CD4-positive, alpha-beta memory T cell (primary cell): ENCODE measurements at regions not wholly inside any gene's neighbourhood (a gene's known extent, or its start where the extent isn't known, plus 50 kb on each side); places are given as distances from the start of the nearest gene placed in this dataset.

Experiments
- CTCF ChIA-PET: fragments of 350-600 bp; sonication (Branson Sonifier 250); formaldehyde crosslinking; loops from one replicate; lab custom pipeline; 2021; ENCODE audit warnings: inconsistent platforms; ENCODE audit not compliant: partially characterized antibody; lab: Charles Lee
- POLR2A ChIA-PET: fragments of 350-600 bp; sonication (Branson Sonifier 250); formaldehyde crosslinking; loops from one replicate; lab custom pipeline; 2021; ENCODE audit not compliant: partially characterized antibody; lab: Charles Lee
- DNase-seq, 5 donors: peaks; one replicate each; pipeline versions ENCODE4 v3.0.0 to v3.0.0-alpha.2; 2020 to 2022; ENCODE audit warnings: mixed read lengths in 1 of 5
- H3K27ac ChIP-seq: one replicate; pipeline ENCODE4 v1.7.0; 2013; ENCODE audit warnings: low read depth, low read length
- H3K27me3 ChIP-seq: 2 replicates; pipeline ENCODE4 v1.7.0; 2013; ENCODE audit warnings: mild to moderate bottlenecking, low read length, moderate library complexity; ENCODE audit not compliant: insufficient read depth
- H3K36me3 ChIP-seq: 2 replicates; pipeline ENCODE4 v1.7.0; 2013; ENCODE audit warnings: mild to moderate bottlenecking, low read length, moderate library complexity; ENCODE audit not compliant: insufficient read depth
- H3K4me1 ChIP-seq: 2 replicates; pipeline ENCODE4 v1.7.0; 2013; ENCODE audit warnings: mild to moderate bottlenecking, low read length, moderate library complexity; ENCODE audit not compliant: insufficient read depth
- H3K4me3 ChIP-seq, 2 donors: one replicate each; pipeline ENCODE4 v1.7.0; 2013; ENCODE audit warnings: low read length in 2 of 2, mild to moderate bottlenecking in 1 of 2
- H3K9me3 ChIP-seq, 2 donors: one replicate each; pipeline ENCODE4 v1.7.0; 2013; ENCODE audit warnings: low read length in 2 of 2, control low read depth in 1 of 2; ENCODE audit not compliant: control insufficient read depth in 1 of 2
- H3K27ac Mint-ChIP-seq, 7 donors: one replicate each; pipeline ENCODE4 v1.8.0; 2020 to 2021; ENCODE audit warnings: mixed read lengths in 7 of 7, mild to moderate bottlenecking in 6 of 7, inconsistent platforms in 3 of 7, moderate library complexity in 3 of 7
- H3K27me3 Mint-ChIP-seq, 2 donors: one replicate each; pipeline ENCODE4 v1.8.0; 2020 to 2021; ENCODE audit warnings: mixed read lengths in 2 of 2
- H3K36me3 Mint-ChIP-seq, 2 donors: one replicate each; pipeline ENCODE4 v1.8.0; 2020 to 2021; ENCODE audit warnings: mixed read lengths in 2 of 2, inconsistent platforms in 1 of 2, mild to moderate bottlenecking in 1 of 2
- H3K4me1 Mint-ChIP-seq, 4 donors: one replicate each; pipeline ENCODE4 v1.8.0; 2020 to 2021; ENCODE audit warnings: mixed read lengths in 4 of 4, mild to moderate bottlenecking in 1 of 4
- H3K4me3 Mint-ChIP-seq, 8 donors: one replicate each; pipeline ENCODE4 v1.8.0; 2020 to 2021; ENCODE audit warnings: mixed read lengths in 8 of 8, mild to moderate bottlenecking in 7 of 8, moderate library complexity in 6 of 8, inconsistent platforms in 3 of 8
- H3K9me3 Mint-ChIP-seq, 8 donors: one replicate each; pipeline ENCODE4 v1.8.0; 2020 to 2021; ENCODE audit warnings: mixed read lengths in 8 of 8, mild to moderate bottlenecking in 5 of 8, inconsistent platforms in 3 of 8, moderate library complexity in 1 of 8
- intact Hi-C: fragments of 100-400 bp; cut with micrococcal nuclease; formaldehyde crosslinking; loops from one replicate; pipeline ENCODE4 v1.15.1; 2023

DNA sequence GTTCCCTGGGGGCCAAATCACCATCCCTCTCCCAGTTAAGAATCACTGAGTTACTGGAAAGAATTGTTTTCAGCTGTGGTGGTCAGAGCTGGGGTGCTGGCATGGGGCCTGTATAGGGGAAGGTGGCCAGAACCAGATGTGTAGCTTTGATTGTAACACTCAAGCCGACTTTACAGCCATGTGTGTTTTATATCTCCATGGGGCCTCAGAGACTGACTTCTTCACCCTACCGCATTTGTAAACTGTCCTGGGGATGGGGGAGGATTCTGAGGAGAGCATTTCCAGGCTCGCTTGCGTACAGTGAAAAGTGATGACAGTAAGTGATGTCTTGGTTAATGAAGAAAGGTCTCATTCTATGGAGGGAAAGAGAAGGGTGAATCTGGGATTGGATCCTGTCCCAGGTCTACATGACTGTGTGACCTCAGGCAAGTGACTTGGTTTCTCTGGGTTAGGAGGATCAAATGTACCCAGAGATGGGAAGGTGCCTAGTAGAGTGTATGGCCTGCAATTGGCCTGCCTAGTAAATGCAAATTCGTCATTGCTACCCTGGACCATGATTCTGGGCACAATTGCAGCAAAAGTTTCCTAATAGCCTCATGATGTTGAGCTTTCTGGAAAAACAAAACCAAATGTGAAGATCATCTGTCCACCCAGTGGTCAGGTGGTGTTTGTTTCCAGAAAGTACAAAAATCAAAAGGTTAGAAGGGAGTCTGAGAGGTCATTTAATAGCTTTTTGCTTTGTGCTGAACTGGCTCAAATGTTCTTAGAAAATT, 49.7 kb upstream of the RCC2 start:
- H3K9me3 ChIP-seq = no peaks in the 10 kb centered on the region
- H3K4me3 ChIP-seq = no peak overlapping the region
- ChIA-PET CTCF (no interaction called here), POLR2A (no interaction called here)
- H3K4me3 Mint-ChIP-seq = no peak overlapping the region
- peak overlapping the region in 1 of 7 donors; percentile 67 for H3K27ac Mint-ChIP-seq
- peaks cover 5 to 8% of the 10 kb centered on the region in 2 donors for H3K27me3 Mint-ChIP-seq
- no peaks in the 10 kb centered on the region for H3K27me3 ChIP-seq
- intact Hi-C loops = no loop called here
- H3K4me1 Mint-ChIP-seq = no peaks in the 10 kb centered on the region
- no peaks in the 10 kb centered on the region for H3K4me1 ChIP-seq
- no peak for DNase-seq
- no peak overlapping the region for H3K27ac ChIP-seq
- no peaks in the 10 kb centered on the region for H3K9me3 Mint-ChIP-seq
- no peaks in the 10 kb centered on the region for H3K36me3 ChIP-seq
- no peaks in the 10 kb centered on the region for H3K36me3 Mint-ChIP-seq
